Glomerular visceral epithelial cell (primary cell): ENCODE measurements at regions not wholly inside any gene's neighbourhood (a gene's known extent, or its start where the extent isn't known, plus 50 kb on each side); places are given as distances from the start of the nearest gene placed in this dataset.
"Not testable (repeated sequence)": the region's sequence is repeated elsewhere in the genome, so short reads cannot be mapped to it uniquely, and the experiment has no call there.

Experiments
- DNase-seq: peaks from one replicate; pipeline ENCODE4 v3.0.0-alpha.2; 2016; ENCODE audit errors: extremely low spot score

DNA sequence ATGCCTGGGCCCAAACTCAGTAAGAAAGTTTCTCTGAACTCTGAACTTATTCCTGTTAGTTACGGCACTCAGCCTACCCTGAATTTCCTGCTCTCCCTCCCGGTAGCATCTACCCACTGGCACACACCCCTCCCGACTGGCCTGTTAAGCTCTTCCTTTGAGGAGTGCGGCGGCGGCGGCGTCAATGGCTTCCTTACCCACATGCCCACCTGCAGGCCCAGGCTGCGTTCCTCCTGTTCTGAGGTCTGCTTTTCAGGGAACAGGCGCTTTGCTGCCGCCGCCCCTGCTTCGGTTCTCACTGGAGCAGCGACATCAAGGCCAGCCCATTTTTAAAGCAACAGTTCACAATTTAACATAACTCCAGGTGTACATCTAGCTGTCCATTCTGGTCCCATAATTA lies 432.4 kb downstream of the DCDC2C start:
- DNase-seq = no peak

DNA sequence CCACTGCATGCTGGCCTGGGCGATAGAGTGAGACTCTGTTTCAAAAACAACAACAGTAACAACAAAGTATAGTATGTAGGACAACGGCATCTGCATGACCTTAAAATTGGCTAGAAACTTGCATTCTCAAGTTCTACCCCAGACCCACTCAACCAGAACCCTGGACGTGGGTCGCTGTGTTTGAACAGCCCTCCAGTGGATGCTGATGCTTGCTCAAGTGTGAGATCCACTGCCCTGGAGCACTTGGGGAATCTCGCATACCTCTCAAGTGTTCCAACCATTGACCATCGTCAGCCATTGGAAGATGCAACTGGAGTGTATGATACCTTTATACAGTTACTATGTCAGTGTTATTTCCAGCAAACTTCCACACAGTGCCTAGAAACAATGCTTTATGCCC lies 435.9 kb downstream of the DCDC2C start:
- no peak for DNase-seq

DNA sequence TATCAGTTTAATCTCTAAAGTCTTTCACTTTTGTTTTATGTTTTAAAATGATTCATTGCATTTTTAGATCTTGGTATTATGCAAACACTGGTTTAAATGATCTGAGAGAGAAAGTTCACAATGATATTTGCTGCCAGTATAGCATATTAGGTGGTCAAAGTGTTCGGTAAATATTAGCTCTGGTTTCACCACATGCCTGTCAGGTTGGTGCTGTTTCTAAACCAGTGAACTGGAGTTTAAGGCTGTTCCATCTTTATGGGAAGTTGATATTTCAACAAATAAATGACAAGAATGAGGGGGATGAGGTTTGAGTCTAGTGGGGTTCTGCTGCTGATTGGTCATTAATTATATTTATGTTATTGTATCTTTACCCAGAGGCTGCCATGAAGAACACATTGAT lies 436.4 kb downstream of the DCDC2C start:
- DNase-seq = no peak

DNA sequence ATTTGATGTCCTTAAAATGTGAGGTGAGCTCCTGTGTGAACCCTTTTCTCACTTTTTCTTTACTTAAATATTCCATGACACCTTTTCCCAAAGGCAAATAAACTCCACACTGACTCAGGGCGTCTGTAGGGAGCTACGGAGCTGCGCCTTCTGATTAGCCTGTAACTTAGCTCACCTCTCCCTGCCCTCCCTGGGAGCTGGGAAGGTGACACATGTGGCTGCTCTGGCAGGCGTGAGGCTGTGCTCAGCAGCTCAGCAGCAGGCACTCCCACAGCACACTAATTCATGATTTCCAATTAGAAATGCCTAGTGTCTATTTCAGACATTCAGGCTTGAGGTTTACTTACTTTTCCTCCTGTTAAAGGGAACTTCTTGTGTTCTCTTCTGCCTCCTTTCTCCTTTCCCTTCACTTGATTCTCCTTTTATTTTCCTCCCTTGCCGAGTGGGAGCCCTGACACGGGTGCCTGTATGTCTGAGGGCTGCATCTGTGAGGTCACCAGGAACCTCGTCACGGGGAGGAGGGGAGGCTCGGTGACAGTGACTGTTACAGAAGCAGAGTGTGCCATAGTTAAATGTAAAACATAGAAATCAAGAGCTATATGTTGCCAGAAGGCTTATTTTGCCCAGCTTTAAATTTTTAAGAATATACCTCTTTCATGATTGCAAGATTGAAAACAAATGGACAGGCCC lies 437.1 kb downstream of the DCDC2C start:
- DNase-seq = no peak

DNA sequence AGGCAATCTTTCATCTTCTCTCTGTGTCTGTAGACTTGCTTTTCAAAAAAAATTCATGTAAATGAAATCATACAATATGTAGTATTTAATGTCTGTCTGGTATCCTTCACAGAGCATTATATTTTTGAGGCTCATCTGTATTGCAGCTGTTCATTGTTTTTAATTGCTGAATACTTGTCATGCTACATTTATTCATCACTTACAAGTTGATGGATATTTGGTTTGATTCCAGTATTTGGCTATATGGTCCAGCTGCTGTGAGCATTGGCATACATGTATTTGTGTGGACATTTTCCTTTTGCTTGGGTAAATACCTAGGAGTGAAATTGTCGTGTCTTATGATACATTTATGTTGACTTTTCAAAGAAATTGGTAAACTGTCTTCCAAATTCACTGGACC lies 441.4 kb downstream of the DCDC2C start:
- no peak for DNase-seq

DNA sequence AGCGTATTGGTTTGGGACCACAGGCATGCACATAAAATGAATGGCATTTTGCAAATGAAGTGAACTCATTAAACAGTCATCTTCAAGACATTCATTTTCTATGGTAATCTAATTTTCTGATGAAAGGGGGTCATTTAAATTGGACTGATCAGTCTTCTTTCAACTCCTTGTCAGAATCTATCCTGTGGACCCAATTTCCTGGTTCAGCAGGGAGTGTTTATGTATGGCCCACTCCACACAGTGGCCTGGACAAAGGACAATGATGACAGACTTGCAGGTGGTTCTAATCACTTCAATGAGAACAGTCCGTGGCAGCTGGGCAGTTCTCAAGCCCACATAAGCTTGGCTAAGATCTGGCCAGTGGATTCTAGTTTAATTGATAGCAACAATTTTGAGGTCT lies 448.1 kb downstream of the DCDC2C start:
- no peak for DNase-seq

DNA sequence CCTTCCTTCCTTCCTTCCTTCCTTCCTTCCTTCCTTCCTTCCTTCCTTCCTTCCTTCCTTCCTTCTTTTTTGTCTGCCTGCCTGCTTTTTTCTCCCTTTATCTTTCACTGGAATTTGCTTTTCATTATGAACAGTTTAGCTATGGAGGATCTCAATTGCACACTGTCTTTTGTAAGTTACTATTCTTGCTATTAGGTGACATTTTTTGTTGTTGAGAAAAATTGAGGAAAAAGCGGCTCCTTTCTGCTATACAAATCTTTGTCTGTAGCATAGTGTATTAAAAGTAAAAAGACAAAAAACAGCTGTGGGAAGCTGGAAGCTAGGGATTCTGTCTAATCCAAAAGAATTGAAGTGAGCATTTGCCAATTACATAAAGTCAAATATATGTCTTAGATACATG lies 448.7 kb downstream of the DCDC2C start:
- DNase-seq = no peak

DNA sequence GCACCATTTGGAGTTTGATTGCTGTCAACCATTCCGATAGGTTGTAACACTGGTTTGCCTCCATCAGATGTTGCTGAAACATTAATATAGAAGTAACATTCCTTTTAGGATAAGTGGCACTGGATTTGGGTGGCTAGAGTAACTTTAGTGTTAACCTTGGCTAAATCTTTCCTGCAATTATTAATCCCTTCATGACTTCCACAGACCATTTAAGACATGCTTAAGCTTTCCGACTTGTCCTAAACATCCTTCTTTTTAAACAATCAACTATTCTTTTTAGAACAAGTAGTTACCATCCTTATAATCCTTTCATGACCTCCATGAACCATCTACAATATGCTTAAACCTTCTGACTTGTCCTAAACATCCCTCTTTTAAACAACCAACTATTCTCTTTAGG lies 465.5 kb downstream of the DCDC2C start:
- no peak for DNase-seq

DNA sequence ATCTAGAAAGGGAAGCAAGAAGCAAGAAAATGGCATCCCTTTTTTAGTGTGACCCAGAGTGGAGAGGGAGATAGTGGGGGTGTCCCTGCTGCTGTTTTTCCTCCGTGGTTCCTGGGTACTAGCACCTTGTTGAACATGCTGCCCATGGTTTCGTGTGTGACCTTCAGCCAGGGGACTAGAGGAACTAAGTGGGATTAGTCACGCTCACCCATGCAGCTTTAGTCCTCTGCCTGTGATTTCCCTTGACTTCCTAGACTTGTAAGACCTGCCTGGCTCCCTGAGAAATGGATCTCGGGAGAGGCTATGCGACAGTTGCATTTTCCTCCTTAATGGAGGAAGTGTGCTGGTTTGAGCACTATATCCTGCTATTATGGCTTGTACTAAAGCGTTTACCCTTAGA lies 471.4 kb downstream of the DCDC2C start:
- DNase-seq = no peak

DNA sequence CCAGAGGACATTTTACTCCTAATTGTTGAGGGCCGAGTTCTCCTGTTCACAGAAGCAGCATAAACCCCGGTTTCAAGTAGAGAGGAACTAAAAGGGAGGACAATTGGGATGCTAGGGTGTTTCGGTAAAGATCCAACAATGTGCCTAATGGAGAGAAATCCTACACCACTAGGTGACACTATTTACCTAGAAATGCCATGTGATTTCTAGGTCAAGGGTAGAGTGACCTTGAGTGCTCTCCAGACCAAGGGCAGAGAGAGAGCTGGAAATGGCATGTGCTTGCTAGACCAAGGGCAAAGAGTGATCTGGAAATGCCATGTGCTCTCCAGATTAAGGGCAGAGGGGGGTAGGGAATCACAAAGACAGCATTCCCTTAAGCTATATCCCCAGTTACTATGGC lies 472.0 kb downstream of the DCDC2C start:
- no peak for DNase-seq

DNA sequence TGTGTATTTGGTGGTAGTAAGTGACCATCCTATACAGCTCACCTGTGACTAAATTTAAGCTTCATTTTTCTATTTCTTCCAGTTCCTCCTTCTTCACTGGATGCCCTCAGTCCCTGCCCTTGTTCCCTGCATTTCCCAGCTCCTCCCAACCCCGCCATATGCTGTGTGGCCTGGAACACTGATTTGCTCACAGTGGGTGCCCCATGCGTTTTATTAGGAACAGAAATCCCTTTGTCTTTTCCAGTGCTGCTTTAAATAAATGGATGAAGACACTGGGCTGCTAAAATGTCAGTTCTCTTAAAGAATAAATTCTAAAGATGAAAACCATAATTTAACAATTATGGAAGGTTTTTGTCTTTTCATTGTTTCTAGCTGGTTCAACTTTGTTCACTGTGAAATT lies 477.3 kb downstream of the DCDC2C start:
- DNase-seq = no peak

DNA sequence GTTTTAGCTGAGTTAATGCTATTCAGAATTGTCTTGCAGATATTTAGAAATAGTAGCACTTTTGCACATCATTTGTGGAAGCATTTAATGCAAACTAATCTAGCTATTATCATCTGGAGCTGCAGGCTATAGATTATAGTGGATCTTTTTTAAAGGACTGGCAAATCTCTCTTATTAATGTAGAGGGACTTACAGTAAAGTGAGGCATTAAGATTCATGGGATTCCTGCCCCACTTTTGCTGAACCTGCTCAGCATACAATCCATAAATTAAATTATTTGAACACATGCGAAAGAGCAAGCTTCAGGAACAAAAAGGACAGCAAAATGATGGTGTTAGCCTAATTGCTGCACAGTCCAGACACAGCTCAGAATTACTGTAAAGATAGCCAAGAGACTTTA lies 477.7 kb downstream of the DCDC2C start:
- DNase-seq = no peak

DNA sequence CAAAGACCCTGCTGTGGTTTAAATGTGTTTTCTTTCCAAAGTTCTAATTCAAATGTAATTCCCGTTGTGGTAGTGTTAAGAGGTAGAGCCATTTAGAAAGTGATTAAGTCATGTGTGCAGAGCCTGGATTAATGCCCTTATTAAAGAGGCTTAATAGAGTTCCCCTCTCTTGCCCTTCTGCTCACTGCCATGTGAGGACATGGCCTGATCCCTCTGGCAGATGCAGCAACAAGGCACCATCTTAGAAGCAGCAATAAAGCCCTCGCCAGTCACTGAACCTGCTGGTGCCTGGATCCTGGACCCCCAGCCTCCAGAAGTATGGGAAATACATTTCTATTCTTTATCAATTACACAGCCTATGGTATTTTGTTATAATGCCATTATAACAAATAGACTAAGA lies 485.2 kb downstream of the DCDC2C start:
- no peak for DNase-seq

DNA sequence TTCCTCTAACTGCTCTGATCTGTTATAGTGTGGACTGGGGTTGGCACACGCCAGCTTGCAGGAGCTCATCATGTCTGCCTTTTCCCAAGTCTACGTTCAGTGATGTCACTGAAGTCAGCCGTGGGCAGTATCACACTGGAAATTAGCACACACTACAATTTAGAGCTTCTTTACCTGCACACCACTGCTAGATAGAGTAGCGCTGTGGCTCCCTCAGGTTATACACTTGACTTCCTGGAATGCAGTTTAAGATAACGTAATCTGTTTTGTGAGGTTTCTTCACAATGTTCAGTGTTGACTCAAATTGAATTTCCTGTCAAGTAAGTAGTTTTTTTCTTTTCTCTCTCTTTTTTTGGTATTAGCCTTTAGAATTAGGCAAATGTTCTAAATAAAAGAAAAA lies 487.2 kb downstream of the DCDC2C start:
- DNase-seq = no peak

DNA sequence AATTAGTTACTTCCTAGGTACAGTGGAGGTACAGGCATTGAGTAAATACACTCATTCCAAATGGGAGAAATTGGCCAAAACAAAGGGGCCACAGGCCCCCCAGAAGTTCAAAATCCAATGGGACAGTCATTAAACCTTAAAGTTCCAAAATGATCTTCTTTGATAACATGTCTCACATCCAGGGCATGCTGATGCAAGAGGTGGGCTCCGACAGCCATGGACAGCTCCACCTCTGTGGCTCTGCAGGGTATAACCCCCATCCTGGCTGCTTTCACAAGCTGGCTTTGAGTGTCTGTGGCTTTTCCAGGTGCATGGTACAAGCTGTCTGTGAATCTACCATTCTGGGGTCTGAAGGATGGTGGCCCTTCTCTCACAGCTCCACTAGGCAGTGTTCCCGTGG lies 488.7 kb downstream of the DCDC2C start:
- DNase-seq = no peak

DNA sequence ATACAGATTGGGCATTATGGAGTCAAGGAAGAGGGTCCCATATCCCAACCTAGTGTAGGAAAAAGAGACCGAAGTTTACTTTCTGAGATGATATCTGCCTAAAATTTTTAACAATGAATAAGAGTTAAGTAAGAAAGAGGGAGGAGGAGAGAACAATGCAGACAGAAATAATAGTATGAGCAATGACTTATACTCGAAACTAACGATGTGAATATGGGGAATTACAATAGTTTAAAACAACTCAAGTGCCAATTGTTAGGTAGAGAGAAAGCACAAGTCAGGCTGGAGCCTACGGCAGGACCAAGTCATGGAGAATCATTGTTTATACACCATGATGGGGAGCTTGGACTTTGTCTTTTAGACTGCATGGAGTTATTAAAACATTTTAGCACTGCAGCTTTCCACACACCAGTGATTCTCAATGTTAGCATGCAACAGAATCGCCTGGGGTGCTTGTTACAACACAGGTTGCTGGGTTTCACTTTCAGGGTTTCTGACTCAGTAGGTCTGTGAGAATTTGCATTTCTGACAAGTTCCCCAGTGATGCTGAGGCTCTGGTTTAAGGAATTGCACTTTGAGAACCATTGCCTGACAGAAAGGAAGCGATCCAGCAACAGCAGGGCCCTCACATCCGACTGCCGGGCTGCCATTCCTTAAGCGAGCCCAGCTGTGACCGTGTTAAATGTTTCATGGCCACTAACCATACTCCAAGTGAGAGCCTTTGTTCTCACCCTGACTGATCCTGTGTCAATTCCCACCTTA lies 511.2 kb downstream of the DCDC2C start:
- no peak for DNase-seq

DNA sequence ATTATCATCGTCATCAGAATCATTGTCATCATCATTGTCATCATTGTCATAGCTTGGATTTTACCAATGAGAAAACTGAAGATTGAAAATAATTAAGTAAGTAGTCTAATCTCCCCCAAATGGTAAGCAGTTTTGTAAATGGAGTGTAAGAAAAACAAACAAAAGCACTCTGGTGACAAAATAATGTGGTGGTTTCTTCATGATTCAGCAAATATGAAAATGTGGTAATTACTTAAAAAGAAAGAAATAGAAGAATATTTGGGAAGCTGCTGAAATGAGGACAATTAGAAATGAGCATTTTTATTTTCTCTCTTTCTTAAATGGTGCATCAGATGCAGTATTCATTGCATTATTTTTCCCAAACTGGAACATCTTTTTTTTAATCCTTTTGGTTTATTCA lies 514.4 kb downstream of the DCDC2C start:
- DNase-seq = no peak

DNA sequence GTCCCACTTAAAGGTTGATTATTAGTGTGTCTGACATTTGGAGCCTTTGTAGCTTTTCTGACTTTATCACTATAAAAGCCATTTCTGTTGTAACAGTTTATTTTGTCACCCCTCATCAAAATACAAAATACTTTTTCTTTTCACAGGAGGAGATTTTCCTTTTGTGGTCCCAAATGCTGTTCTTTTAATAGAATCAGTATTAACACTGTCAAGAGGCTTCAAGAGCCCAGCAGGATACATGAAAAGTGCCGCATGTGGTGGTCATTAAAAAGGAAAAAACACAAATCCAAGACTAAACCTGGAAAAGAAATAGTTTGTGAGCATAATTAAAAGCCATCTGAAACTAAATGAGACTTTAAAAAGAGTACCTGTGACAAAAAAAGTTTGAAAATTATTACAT lies 515.7 kb downstream of the DCDC2C start:
- no peak for DNase-seq

DNA sequence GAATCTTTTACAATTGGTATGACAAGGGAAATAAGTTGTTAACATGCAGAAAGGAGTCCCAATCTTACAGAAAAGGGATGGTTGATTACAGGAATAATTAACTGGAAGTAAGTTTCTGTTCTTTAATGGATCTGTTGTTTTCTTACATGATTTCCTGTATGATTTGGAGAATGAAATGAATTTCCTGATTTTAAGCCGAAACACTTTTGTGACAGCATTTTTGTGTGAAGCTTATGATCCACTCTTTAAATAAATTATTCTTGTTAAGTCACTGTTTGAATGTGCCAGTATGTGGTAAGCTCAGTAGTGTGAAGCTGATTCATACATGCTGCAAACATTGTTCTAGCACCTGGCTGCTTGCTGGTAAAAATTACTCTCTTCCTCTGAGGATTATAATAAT lies 516.2 kb downstream of the DCDC2C start:
- no peak for DNase-seq

DNA sequence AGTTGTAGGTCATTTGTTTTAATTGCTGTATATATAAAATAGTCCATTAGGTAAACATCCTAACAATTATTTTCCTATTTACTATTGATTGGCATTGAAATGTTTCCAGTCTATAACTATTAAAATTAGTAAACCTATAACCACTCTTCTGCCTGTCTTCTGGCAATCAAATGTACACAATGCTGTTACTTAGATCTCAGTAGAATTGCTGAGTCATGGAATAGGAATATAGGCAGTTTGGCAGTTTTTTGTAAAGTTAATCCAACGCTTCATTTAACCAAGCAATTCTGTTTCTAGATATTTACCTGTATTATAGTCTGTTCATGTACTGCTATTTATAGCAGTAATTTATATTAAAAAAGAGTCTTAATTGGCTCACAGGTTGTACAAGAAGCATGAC lies 518.1 kb downstream of the DCDC2C start:
- no peak for DNase-seq

DNA sequence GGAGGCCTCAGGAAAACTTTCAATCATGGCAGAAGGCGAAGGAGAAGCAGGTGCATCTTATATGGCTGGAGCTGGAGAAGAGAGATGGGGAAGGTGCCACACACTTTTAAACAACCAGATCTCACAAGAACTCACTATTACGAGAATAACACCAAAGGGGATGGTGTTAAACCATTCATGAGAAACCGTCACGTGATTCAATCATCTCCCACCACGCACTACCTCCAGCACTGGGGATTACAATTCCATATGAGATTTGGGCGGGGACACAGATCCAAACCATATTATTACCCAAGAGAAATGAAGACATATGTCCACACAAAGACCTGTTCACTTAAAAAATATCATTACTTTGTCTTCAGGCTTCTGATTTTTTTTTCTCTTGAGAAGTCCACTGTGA lies 518.5 kb downstream of the DCDC2C start:
- DNase-seq = no peak

DNA sequence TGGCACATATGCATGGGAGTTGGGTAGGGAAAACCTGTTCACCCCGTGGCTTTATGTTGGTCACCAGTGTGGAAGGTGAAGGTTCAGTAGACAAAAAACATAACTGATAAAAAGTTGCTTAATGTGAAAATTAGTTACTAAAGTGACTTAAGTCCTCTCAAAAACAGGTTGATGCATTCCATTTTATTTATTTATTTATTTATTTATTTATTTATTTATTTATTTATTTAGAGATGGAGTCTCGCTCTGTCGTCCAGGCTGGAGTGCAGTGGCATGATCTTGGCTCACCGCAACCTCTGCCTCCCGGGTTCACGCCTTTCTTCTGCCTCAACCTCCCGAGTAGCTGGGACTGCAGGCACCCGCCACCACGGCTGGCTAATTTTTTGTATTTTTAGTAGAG lies 541.0 kb downstream of the DCDC2C start:
- DNase-seq = not testable (repeated sequence)

DNA sequence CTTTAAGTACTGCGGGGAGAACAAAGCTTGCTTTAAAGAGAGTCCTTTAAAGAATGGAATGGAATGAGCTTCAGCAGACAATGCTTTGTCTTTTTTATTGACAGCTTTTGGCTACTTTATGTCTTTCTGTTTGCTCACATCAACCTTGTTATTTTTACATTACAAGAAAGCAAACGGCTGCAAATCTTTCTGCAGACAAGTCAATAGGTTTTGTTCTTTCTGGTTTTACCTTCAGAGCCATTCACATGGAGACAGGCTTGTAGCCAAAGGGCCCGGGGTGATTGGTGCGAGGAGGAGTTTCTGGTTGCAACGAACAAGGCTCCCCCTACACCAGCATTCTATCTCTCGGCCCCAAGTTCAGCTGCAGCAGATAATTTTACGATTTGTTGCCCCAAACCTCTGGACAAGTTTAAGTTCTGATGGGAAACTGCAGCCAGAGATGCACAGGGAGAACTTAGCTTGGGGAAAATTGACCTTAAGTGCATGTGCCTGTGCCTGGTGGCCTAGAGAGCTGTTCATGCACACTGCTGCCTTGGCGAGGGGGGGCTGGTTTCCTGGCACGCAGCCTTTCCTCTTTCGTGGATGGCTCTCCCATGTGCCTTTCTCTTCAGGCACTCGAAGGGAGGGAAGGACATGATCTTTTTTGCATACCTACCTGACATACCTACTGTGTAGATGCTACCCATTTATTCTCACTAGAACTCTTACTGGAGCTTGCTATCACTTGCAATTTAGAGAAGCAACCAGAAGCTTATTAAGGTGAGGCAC lies 543.2 kb downstream of the DCDC2C start:
- no peak for DNase-seq
